HL-60/S4 treated with phorbol 12-myristate 13-acetate at 8.2 ng/mL for 4 days and 3 days (cell line): ENCODE measurements at regions not wholly inside any gene's neighbourhood (a gene's known extent, or its start where the extent isn't known, plus 50 kb on each side); places are given as distances from the start of the nearest gene placed in this dataset.
"Not testable (repeated sequence)": the region's sequence is repeated elsewhere in the genome, so short reads cannot be mapped to it uniquely, and the experiment has no call there.

Source experiments
- in situ Hi-C: fragments of 300-500 bp; cut with MboI; formaldehyde crosslinking; loops from 2 replicates; pipeline ENCODE4 v1.15.0; 2022; ENCODE audit warnings: low sequenced_read_pairs

GRCh38 chr10:43921478-43921877 lies 272.8 kb upstream of the ZNF32 start:
- in situ Hi-C loops: no loop called here

- in situ Hi-C loops: not testable (repeated sequence)
Measured at GRCh38 chr10:43920236-43920758, 271.6 kb upstream of the ZNF32 start.

DNA sequence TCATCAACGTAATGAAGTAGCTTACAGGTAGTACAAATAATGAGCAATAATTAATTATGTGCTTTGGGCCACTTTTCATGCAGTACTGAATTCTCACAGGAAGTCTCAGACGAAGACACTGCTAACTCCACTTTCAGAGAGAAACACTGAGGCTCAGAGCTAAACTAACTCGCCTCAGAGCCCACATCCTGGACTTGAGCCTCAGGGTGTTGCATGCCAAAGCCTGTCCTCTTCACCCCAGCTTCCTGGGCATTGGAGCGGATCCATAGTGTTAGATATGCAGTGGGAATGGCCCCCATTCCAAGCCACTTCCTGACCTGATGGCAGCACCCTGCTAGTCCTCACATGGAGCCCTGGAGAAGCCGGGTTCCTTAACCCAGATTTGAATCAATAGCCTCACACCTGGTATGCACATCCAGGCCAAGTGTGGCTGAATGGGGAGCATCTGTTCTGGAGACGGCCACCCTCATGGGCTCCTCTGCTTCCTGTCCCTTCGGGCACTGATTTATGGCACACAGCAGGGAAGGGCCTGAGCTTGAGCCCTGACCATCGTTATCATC lies 265.1 kb upstream of the ZNF32 start:
- in situ Hi-C loops: no loop called here

- in situ Hi-C loops: no loop called here
Measured at GRCh38 chr10:43912469-43912868, 263.8 kb upstream of the ZNF32 start.

DNA sequence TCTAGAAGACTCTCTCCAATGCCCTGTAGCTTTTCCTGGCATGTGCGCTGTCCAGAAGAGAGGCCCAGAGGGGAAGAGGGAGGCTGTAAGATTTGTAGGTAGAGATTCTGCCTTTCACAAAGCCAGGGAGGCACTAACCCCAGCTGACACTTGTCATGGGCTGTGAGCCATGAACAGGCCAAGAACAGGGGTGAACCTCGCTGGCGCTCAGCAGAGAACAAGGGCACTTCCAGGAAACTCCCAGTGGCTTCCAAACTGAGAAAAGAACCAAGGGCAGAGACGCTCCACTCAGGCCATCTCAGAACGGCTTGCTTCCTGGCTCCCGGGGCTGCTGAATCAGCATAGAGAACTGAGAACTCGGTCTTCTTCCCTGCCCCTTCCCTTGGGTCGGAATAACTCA lies 257.8 kb upstream of the ZNF32 start:
- in situ Hi-C loops: no loop called here

GRCh38 chr10:43905512-43906236 lies 257.0 kb upstream of the ZNF32 start:
- in situ Hi-C loops: no loop called here

- in situ Hi-C loops: no loop called here
Measured at GRCh38 chr10:43904844-43905243, 256.2 kb upstream of the ZNF32 start.

- in situ Hi-C loops: no loop called here
Measured at GRCh38 chr10:43904301-43904700, 255.6 kb upstream of the ZNF32 start.

DNA sequence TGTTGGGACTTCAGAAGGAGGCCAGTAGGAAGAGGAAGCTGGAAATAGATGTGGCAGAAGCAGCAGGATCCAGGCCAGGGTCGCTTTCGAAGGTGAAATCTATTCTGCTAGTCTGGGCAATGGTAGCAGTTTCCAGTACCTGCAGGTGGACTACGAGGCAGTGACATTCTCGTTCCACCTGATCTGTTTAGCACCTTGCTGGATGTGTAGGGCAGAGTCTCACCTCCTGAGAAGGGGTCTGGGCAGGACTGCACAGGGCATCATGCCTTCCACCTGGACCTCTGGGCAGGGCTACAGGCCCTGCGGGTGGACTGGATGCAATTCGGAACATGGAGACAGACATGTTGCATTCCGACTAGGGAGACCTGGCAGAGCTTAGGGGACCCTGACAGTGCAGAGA lies 254.8 kb upstream of the ZNF32 start:
- in situ Hi-C loops: no loop called here

DNA sequence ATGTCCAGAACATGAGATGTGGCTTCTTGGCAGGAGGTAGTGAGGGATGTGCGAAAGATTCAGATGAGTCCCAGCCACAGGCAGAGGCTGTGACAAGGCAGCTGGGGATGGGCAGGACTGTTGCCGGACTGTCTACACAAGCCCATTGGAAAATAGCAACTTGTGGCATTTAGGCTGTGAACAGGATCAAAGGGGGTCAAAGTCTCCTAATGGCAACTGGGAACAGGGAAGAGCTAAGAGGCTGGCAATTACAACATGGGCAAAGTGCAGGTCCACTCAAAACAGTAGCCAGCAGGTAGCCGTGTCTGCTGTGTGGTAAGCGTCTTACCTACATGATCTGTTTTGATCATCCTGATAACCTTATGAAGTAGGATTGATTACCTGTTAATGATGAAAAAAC lies 254.2 kb upstream of the ZNF32 start:
- in situ Hi-C loops: no loop called here

DNA sequence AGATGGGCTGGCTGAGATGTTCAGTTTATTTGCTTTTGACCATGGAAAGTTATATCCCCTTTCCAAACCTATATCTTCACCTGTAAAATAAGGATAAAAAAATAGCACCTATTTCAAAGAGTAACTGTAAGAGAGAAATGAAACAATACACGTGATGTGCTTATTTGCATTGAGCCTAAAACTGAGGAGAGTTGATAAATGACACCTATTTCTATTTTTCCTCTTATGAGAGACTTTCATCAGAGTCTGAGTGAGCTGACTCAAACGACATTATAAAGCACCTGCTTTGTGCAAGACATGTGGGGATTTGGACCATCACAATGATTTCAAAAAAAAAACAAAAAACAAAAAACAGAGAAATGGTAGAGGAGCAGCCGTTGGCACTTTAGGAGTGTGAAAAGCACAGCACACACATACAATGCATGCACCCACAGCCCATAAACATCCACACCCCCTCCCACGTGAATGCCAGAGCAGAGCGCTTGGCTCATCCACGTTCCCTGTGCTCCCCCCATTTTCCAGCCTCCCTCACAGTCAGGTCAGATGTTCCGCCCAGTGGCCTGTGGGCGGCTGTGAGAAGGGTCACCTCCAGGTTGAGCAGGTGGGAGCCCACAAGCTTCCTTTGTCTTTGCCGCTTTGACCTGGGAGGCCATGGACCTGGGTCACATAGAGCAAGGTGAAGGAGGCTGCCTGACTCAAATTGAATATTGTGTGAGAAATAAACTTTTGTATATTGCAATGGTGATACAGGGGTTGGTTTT lies 253.2 kb upstream of the ZNF32 start:
- in situ Hi-C loops: no loop called here

DNA sequence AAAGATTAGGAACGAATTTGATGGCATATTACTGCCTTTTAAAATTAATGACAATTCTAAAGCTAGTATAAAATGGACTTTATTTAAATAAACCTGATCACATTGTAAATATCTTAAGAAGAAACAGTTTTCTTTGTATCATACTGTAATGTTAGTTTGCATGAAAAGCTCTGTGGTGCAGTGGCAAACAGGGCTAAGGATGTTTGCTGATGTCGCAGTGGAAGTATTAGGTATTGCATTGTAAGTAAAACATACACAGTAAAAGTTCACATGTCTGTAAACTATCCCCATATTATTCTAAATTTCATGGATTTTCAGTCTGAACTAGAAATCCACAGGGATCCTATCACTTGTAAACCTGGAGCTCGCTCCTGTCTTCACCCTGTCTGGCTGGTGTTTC lies 252.6 kb upstream of the ZNF32 start:
- in situ Hi-C loops: no loop called here

GRCh38 chr10:43900571-43900970 lies 251.9 kb upstream of the ZNF32 start:
- in situ Hi-C loops: no loop called here

DNA sequence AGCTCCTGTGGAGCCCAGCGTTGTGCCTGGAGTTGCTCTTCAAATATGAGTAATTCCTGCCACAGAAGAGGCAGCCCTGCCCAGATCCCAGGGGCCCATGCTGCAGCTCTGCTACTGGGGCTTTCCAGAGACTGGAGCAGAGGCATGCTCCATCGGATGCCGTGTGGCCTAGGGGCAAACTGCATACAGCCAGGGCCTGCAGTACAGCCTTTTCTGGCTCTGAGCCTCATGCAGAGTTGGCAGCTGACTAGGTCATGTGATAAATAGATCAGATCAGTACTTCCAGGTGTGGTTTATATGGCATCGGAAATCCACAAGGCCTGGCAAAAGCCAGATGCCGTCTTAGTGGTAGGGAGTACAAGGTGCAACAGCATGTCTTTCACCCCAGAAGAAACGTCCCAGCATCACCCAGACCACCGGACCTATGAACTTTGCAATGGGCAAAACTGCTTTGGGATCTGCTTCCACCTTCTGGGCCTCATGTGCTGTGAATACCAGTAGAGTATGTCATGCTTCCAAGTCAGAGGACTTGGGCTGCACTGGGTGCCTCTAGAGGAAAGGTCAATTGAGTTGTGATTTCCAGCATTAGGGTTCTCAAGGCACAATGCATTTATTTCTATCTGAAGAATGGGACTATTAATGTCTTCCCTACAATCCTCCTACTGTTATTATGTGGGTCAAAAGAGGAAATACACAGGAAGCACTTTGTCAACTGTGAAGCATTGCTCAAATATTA lies 250.7 kb upstream of the ZNF32 start:
- in situ Hi-C loops: no loop called here

GRCh38 chr10:43898592-43898991 lies 249.9 kb upstream of the ZNF32 start:
- in situ Hi-C loops: no loop called here

GRCh38 chr10:43897765-43898419 lies 249.2 kb upstream of the ZNF32 start:
- in situ Hi-C loops: no loop called here

GRCh38 chr10:43892062-43892770 lies 243.5 kb upstream of the ZNF32 start:
- in situ Hi-C loops: no loop called here

GRCh38 chr10:43891241-43891640 lies 242.6 kb upstream of the ZNF32 start:
- in situ Hi-C loops: no loop called here

GRCh38 chr10:43890124-43890523 lies 241.4 kb upstream of the ZNF32 start:
- in situ Hi-C loops: no loop called here

DNA sequence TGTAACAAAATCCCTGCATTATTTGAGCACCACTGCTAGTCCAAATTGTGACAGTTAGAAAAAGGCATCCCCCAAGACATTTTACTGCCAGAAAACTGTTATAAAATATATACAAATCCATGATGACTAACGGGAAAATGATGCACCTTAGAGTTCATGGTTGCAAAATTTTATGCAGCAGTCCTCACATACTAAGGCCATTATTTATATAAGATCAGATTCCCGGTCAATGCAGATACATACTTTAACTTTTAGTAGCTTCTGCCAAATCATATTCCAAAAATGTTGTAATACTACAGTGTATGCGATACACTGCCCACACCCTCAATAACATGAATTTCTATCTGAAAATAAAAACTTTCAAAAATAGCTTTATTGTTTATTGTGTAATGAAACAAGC lies 239.9 kb upstream of the ZNF32 start:
- in situ Hi-C loops: no loop called here
